Neural progenitor cell (in vitro differentiated cells): ENCODE measurements at regions not wholly inside any gene's neighbourhood (a gene's known extent, or its start where the extent isn't known, plus 50 kb on each side); places are given as distances from the start of the nearest gene placed in this dataset.
A peak's percentile ranks its signal among the peaks of the same experiment; 100 is the strongest.

Experiments used
- DNase-seq: peaks from one replicate; pipeline ENCODE4 v3.0.0-alpha.2; 2016; ENCODE audit warnings: low spot score
- H2AFZ ChIP-seq: fragments of 200-600 bp; sonication (generic); replicated peaks from 2 replicates; pipeline ENCODE4 v1.6.1; 2016; ENCODE audit warnings: antibody characterized with exemption
- H3F3A ChIP-seq: fragments of 200-600 bp; sonication (generic); 2 replicates; pipeline ENCODE4 v1.6.1; 2016; ENCODE audit warnings: antibody characterized with exemption, low read depth
- H3K27ac ChIP-seq: fragments of 200-600 bp; sonication (generic); 2 replicates; pipeline ENCODE4 v1.5.1; 2016; ENCODE audit warnings: mild to moderate bottlenecking
- H3K27me3 ChIP-seq: fragments of 200-600 bp; sonication (generic); 2 replicates; pipeline ENCODE4 v1.6.1; 2016; ENCODE audit warnings: mild to moderate bottlenecking, moderate library complexity
- H3K36me3 ChIP-seq: fragments of 200-600 bp; sonication (generic); 2 replicates; pipeline ENCODE4 v1.5.1; 2016
- H3K4me1 ChIP-seq: fragments of 200-600 bp; sonication (generic); 2 replicates; pipeline ENCODE4 v1.6.1; 2016; ENCODE audit warnings: mixed run types
- H3K4me2 ChIP-seq: fragments of 200-600 bp; sonication (generic); 2 replicates; pipeline ENCODE4 v1.6.1; 2016
- H3K4me3 ChIP-seq: fragments of 200-600 bp; sonication (generic); 2 replicates; pipeline ENCODE4 v1.5.1; 2016
- H3K79me2 ChIP-seq: fragments of 200-600 bp; sonication (generic); 2 replicates; pipeline ENCODE4 v1.6.1; 2016; ENCODE audit warnings: low read depth
- H3K9ac ChIP-seq: fragments of 200-600 bp; sonication (generic); 2 replicates; pipeline ENCODE4 v1.6.1; 2016
- H3K9me3 ChIP-seq: fragments of 200-600 bp; sonication (generic); 2 replicates; pipeline ENCODE4 v1.5.1; 2016; ENCODE audit warnings: low read depth
- H4K20me1 ChIP-seq: fragments of 200-600 bp; sonication (generic); 2 replicates; pipeline ENCODE4 v1.6.1; 2016; ENCODE audit warnings: low read depth
- H3K27ac Mint-ChIP-seq: 3 replicates; pipeline ENCODE4 v1.8.0; 2021; ENCODE audit warnings: mixed read lengths
- H3K27me3 Mint-ChIP-seq: 2 replicates; pipeline ENCODE4 v1.8.0; 2022; ENCODE audit warnings: low read depth, mild to moderate bottlenecking, inconsistent platforms, moderate library complexity, mixed read lengths; ENCODE audit not compliant: insufficient read depth
- H3K36me3 Mint-ChIP-seq: 3 replicates; pipeline ENCODE4 v1.8.0; 2021; ENCODE audit warnings: mixed read lengths
- H3K4me1 Mint-ChIP-seq: 3 replicates; pipeline ENCODE4 v1.8.0; 2021; ENCODE audit warnings: mixed read lengths
- H3K4me3 Mint-ChIP-seq: 3 replicates; pipeline ENCODE4 v1.8.0; 2021; ENCODE audit warnings: mild to moderate bottlenecking, moderate library complexity, mixed read lengths
- H3K9me3 Mint-ChIP-seq: 3 replicates; pipeline ENCODE4 v1.8.0; 2020; ENCODE audit warnings: mixed read lengths
- EZH2 ChIP-seq: fragments of 200-600 bp; sonication (generic); IDR thresholded peaks from 2 replicates; pipeline ENCODE4 v1.6.1; 2017; ENCODE audit warnings: antibody characterized with exemption, mild to moderate bottlenecking, moderate library complexity
- EZH2phosphoT487 ChIP-seq: fragments of 200-600 bp; sonication (generic); IDR thresholded peaks from 2 replicates; pipeline ENCODE4 v1.6.1; 2017; ENCODE audit warnings: antibody characterized with exemption
- TF ChIP-seq, protein P1 (sequence below): fragments of 200-600 bp; sonication (generic); IDR thresholded peaks from 2 replicates; pipeline ENCODE4 v1.5.1; 2017; ENCODE audit warnings: antibody characterized with exemption, mild to moderate bottlenecking

DNA sequence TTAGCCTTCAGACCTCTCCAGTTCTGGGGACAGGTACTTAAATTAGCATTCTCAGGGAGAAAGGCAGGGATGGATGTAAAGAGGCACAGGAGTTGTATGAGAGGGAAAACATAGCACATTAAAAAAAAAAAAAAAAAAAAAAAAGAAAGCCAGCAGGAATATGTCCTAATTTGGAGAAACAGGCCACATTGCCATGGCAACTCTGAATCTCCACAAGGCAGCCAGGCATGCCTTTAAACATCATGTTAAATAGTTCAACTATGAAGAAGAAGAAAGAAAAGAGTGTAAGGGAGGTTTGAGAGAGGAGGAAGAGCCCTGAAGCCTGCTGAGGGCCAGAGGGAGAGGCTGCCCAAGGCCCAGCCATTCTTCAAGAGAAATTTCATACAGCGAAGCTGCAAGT is 145.8 kb downstream of the GRIN2B start:
- H3K4me1 ChIP-seq: no peaks in the 10 kb centered on the region
- H3K36me3 ChIP-seq: no peaks in the 10 kb centered on the region
- H4K20me1 ChIP-seq: no peaks in the 10 kb centered on the region
- H2AFZ ChIP-seq: peak overlapping the region; percentile 42
- no peaks in the 10 kb centered on the region for H3F3A ChIP-seq
- peak overlapping the region; percentile 67 for H3K27ac Mint-ChIP-seq
- H3K27ac ChIP-seq: no peak overlapping the region
- H3K4me1 Mint-ChIP-seq: peaks cover 33% of the 10 kb centered on the region
- no peak overlapping the region for H3K4me3 ChIP-seq
- no peak for DNase-seq
- no peak overlapping the region for H3K4me2 ChIP-seq
- H3K36me3 Mint-ChIP-seq: peaks cover 5% of the 10 kb centered on the region
- no peak overlapping the region for H3K4me3 Mint-ChIP-seq
- H3K9me3 ChIP-seq: no peaks in the 10 kb centered on the region
- no peaks in the 10 kb centered on the region for H3K9me3 Mint-ChIP-seq
- peaks cover 4% of the 10 kb centered on the region for H3K27me3 Mint-ChIP-seq
- H3K9ac ChIP-seq: no peak overlapping the region
- no peaks in the 10 kb centered on the region for H3K27me3 ChIP-seq
- H3K79me2 ChIP-seq: no peaks in the 10 kb centered on the region
- TF ChIP-seq, protein P1, sequence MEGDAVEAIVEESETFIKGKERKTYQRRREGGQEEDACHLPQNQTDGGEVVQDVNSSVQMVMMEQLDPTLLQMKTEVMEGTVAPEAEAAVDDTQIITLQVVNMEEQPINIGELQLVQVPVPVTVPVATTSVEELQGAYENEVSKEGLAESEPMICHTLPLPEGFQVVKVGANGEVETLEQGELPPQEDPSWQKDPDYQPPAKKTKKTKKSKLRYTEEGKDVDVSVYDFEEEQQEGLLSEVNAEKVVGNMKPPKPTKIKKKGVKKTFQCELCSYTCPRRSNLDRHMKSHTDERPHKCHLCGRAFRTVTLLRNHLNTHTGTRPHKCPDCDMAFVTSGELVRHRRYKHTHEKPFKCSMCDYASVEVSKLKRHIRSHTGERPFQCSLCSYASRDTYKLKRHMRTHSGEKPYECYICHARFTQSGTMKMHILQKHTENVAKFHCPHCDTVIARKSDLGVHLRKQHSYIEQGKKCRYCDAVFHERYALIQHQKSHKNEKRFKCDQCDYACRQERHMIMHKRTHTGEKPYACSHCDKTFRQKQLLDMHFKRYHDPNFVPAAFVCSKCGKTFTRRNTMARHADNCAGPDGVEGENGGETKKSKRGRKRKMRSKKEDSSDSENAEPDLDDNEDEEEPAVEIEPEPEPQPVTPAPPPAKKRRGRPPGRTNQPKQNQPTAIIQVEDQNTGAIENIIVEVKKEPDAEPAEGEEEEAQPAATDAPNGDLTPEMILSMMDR: no peak
- TF ChIP-seq EZH2: no peak
- TF ChIP-seq EZH2phosphoT487: no peak

DNA sequence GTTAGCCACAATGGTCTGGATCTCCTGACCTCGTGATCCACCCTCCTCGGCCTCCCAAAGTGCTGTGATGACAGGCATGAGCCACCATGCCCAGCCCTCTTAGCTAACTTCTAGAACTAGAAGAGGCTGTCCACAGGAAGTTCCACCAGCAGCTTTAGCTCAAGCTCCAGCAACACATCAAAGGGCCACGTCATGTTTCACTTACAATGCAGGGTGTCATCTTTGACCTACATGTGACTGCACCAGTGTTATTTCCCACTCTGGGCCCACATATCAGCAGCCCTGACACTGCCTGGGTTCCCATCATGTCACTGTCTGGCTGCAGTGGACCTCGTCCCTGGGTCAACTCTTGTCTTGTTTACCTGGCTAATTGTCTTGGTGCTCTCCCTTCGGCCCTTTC is 147.2 kb downstream of the GRIN2B start:
- Histone ChIP-seq H3K79me2 (no peaks in the 10 kb centered on the region), H3F3A (no peaks in the 10 kb centered on the region), H3K36me3 (no peaks in the 10 kb centered on the region), H3K4me3 (no peak overlapping the region), H3K27me3 (no peaks in the 10 kb centered on the region), H4K20me1 (no peaks in the 10 kb centered on the region), H3K27ac (no peak overlapping the region), H3K4me2 (no peak overlapping the region), H3K9me3 (no peaks in the 10 kb centered on the region), H3K9ac (no peak overlapping the region), H3K4me1 (no peaks in the 10 kb centered on the region), H2AFZ (no peak overlapping the region)
- H3K9me3 Mint-ChIP-seq: no peaks in the 10 kb centered on the region
- H3K4me3 Mint-ChIP-seq: no peak overlapping the region
- peaks cover 5% of the 10 kb centered on the region for H3K36me3 Mint-ChIP-seq
- H3K27me3 Mint-ChIP-seq: peaks cover 4% of the 10 kb centered on the region
- TF ChIP-seq EZH2phosphoT487 (no peak), EZH2 (no peak)
- TF ChIP-seq, protein P1: no peak
- peaks cover 30% of the 10 kb centered on the region for H3K4me1 Mint-ChIP-seq
- DNase-seq: no peak
- no peak overlapping the region for H3K27ac Mint-ChIP-seq

DNA sequence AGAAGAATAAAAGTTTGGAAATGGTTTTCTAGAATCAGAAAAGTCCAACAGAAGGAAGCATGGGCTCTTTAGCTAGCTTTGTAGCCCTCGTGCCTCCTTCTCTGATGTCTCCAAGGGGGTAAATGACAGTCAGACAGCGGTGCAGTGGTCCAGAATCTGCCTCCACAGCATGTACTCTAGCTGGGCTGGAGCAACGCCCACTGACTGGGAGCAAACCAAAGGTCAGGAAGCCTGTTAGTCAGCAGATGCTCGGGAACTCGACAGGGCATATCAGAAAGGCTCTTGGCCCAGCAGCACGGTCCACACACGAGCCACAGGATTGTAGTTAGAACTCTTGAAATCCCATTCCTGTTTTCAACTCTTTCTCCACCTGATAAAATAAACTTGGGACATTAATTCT is 164.3 kb downstream of the GRIN2B start:
- H3K36me3 ChIP-seq: no peaks in the 10 kb centered on the region
- Mint-ChIP-seq H3K9me3 (no peaks in the 10 kb centered on the region), H3K36me3 (no peaks in the 10 kb centered on the region), H3K4me3 (no peak overlapping the region), H3K27ac (peak overlapping the region; percentile 47), H3K4me1 (peaks cover 26% of the 10 kb centered on the region), H3K27me3 (peaks cover 2% of the 10 kb centered on the region)
- no peak overlapping the region for H3K9ac ChIP-seq
- no peaks in the 10 kb centered on the region for H3K79me2 ChIP-seq
- no peak for TF ChIP-seq EZH2phosphoT487
- TF ChIP-seq, protein P1: no peak
- no peak overlapping the region for H3K27ac ChIP-seq
- H3K4me2 ChIP-seq: peak overlapping the region; percentile 41
- H3K27me3 ChIP-seq: no peaks in the 10 kb centered on the region
- H3K4me1 ChIP-seq: peaks cover 20% of the 10 kb centered on the region
- peaks cover 6% of the 10 kb centered on the region for H3F3A ChIP-seq
- peak; percentile 15 for DNase-seq
- H3K9me3 ChIP-seq: no peaks in the 10 kb centered on the region
- no peak overlapping the region for H3K4me3 ChIP-seq
- no peaks in the 10 kb centered on the region for H4K20me1 ChIP-seq
- no peak overlapping the region for H2AFZ ChIP-seq
